HG02973 (cell line): ENCODE measurements at regions not wholly inside any gene's neighbourhood (a gene's known extent, or its start where the extent isn't known, plus 50 kb on each side); places are given as distances from the start of the nearest gene placed in this dataset.
"Not testable (repeated sequence)": the region's sequence is repeated elsewhere in the genome, so short reads cannot be mapped to it uniquely, and the experiment has no call there.

Source experiments
- ATAC-seq: cut with Tn5 transposase; IDR thresholded peaks from one replicate; pipeline ENCODE4 v1.9.1; 2021; ENCODE audit warnings: moderate library complexity; ENCODE audit not compliant: unreplicated experiment

- no peak for ATAC-seq
Observed at GRCh38 chr5:135184646-135185045, 150.6 kb upstream of the PITX1 start.

- no peak for ATAC-seq
Observed at GRCh38 chr5:135183464-135183863, 149.4 kb upstream of the PITX1 start.

- no peak for ATAC-seq
Observed at GRCh38 chr5:135182675-135183074, 148.6 kb upstream of the PITX1 start.

- no peak for ATAC-seq
Observed at GRCh38 chr5:135181653-135182052, 147.6 kb upstream of the PITX1 start.

- ATAC-seq, result no peak
Observed at GRCh38 chr5:135179308-135179980, 145.4 kb upstream of the PITX1 start.

GRCh38 chr5:135178476-135179155, 144.6 kb upstream of the PITX1 start:
- no peak for ATAC-seq

- no peak for ATAC-seq
Observed at GRCh38 chr5:135177591-135177990, 143.6 kb upstream of the PITX1 start.

- ATAC-seq, result no peak
Observed at GRCh38 chr5:135176991-135177390, 143.0 kb upstream of the PITX1 start.

GRCh38 chr5:135174315-135175096, 140.5 kb upstream of the PITX1 start:
- no peak for ATAC-seq

GRCh38 chr5:135173662-135174290, 139.7 kb upstream of the PITX1 start:
- ATAC-seq, result no peak

- no peak for ATAC-seq
Observed at GRCh38 chr5:135172718-135173117, 138.7 kb upstream of the PITX1 start.

GRCh38 chr5:135171336-135171735, 137.3 kb upstream of the PITX1 start:
- ATAC-seq, result no peak

- no peak for ATAC-seq
Observed at GRCh38 chr5:135170500-135170899, 136.5 kb upstream of the PITX1 start.

GRCh38 chr5:135169753-135170152, 135.7 kb upstream of the PITX1 start:
- no peak for ATAC-seq

- ATAC-seq, result no peak
Observed at GRCh38 chr5:135167634-135168033, 133.6 kb upstream of the PITX1 start.

- not testable (repeated sequence) for ATAC-seq
Observed at GRCh38 chr5:135164873-135165614, 131.0 kb upstream of the PITX1 start.

GRCh38 chr5:135163964-135164363, 129.9 kb upstream of the PITX1 start:
- no peak for ATAC-seq

- ATAC-seq, result no peak
Observed at GRCh38 chr5:135163391-135163790, 129.4 kb upstream of the PITX1 start.

- no peak for ATAC-seq
Observed at GRCh38 chr5:135162661-135163265, 128.7 kb upstream of the PITX1 start.

GRCh38 chr5:135161221-135161620, 127.2 kb upstream of the PITX1 start:
- ATAC-seq, result no peak
